Activated CD8-positive, alpha-beta T cell treated with anti-CD3 and anti-CD28 coated beads for 36 hours (primary cell): ENCODE measurements at regions not wholly inside any gene's neighbourhood (a gene's known extent, or its start where the extent isn't known, plus 50 kb on each side); places are given as distances from the start of the nearest gene placed in this dataset.

Source experiments
- ATAC-seq: fragments of 200-7000 bp; cut with Tn5 transposase; one replicate; pipeline ENCODE4 v1.10.0; 2021; ENCODE audit warnings: mild to moderate bottlenecking, moderate library complexity
- CTCF ChIA-PET: fragments of 350-600 bp; sonication (Branson Sonifier 250); formaldehyde crosslinking; loops from one replicate; lab custom pipeline; 2021; ENCODE audit warnings: antibody characterized with exemption; lab: Charles Lee
- POLR2A ChIA-PET: fragments of 350-600 bp; sonication (Branson Sonifier 250); formaldehyde crosslinking; loops from one replicate; lab custom pipeline; 2021; ENCODE audit warnings: antibody characterized with exemption; lab: Charles Lee
- DNase-seq: peaks from one replicate; pipeline ENCODE4 v3.0.0-alpha.2; 2020
- H3K27ac Mint-ChIP-seq: one replicate; pipeline ENCODE4 v1.8.0; 2021; ENCODE audit warnings: mild to moderate bottlenecking, mixed read lengths
- H3K27me3 Mint-ChIP-seq: one replicate; pipeline ENCODE4 v1.8.0; 2021; ENCODE audit warnings: mixed read lengths
- H3K36me3 Mint-ChIP-seq: one replicate; pipeline ENCODE4 v1.8.0; 2021; ENCODE audit warnings: low read depth, mixed read lengths
- H3K4me1 Mint-ChIP-seq: one replicate; pipeline ENCODE4 v1.8.0; 2021; ENCODE audit warnings: low read depth, mixed read lengths
- H3K4me3 Mint-ChIP-seq: one replicate; pipeline ENCODE4 v1.8.0; 2021; ENCODE audit warnings: mild to moderate bottlenecking, moderate library complexity, mixed read lengths
- H3K9me3 Mint-ChIP-seq: one replicate; pipeline ENCODE4 v1.8.0; 2021; ENCODE audit warnings: mixed read lengths
- intact Hi-C: fragments of 100-400 bp; cut with micrococcal nuclease; formaldehyde crosslinking; loops from one replicate; pipeline ENCODE4 v1.10.0; 2022
- TF ChIP-seq, protein P1 (sequence below): fragments of 200-600 bp; IDR thresholded peaks from one replicate; pipeline ENCODE4 v1.8.0; 2022; ENCODE audit warnings: antibody characterized with exemption, mild to moderate bottlenecking

DNA sequence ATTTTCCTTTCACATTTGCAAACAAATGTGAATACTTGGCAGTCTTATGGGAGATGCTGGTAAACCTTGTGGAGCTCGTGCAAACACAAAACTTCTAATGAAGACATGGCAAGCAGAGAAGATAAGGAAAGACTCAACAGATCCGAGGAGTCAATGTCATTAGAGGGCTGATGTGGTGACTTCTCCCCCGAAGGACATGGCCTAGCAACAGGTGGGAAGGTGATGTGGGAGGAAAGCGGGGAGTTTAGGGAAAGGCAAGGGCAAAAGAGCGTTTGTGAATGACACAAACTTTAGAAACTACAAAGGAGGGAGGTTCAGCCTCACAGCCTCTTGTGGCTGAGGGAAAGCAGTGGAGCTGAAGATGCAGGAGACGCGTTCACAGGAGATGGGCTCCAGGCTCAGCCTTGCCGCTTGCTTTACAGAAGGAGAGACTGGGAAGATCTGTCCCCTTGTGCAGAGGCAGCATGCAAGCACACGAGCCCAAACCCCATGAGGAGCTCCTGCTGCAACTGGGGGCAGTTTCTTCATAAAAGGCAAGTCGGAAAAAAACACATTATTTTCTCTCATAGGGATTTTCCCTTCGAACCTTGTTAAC lies 86.6 kb downstream of the SOWAHC start:
- intact Hi-C loops, result no loop called here
- no peaks in the 10 kb centered on the region for H3K4me1 Mint-ChIP-seq
- H3K4me3 Mint-ChIP-seq, result no peak overlapping the region
- ChIA-PET POLR2A (no interaction called here), CTCF (no interaction called here)
- no peaks in the 10 kb centered on the region for H3K36me3 Mint-ChIP-seq
- peaks cover 12% of the 10 kb centered on the region for H3K27me3 Mint-ChIP-seq
- H3K27ac Mint-ChIP-seq, result no peak overlapping the region
- DNase-seq (no peak), ATAC-seq (no peak)
- H3K9me3 Mint-ChIP-seq, result no peaks in the 10 kb centered on the region
- TF ChIP-seq, protein P1, sequence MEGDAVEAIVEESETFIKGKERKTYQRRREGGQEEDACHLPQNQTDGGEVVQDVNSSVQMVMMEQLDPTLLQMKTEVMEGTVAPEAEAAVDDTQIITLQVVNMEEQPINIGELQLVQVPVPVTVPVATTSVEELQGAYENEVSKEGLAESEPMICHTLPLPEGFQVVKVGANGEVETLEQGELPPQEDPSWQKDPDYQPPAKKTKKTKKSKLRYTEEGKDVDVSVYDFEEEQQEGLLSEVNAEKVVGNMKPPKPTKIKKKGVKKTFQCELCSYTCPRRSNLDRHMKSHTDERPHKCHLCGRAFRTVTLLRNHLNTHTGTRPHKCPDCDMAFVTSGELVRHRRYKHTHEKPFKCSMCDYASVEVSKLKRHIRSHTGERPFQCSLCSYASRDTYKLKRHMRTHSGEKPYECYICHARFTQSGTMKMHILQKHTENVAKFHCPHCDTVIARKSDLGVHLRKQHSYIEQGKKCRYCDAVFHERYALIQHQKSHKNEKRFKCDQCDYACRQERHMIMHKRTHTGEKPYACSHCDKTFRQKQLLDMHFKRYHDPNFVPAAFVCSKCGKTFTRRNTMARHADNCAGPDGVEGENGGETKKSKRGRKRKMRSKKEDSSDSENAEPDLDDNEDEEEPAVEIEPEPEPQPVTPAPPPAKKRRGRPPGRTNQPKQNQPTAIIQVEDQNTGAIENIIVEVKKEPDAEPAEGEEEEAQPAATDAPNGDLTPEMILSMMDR, result no peak

DNA sequence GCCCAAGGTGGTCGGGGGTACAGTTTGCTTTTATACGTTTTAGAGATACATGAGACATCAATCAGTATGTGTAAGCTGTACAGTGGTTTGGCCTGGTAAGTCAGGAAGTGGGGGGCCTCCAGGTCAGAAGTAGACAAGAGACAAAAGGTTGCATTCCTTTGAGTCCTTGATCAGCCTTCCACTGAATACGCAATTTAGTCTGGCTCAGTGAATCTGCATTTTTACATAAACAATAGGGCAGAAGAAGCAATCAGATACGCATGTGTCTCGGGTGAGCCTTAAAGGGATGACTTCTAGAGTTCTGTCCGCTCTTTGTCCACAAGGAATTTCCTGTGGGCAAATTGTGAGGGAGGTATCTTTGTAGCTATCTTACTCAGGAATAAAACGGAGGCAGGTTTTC lies 87.2 kb downstream of the SOWAHC start:
- ATAC-seq (no peak), DNase-seq (no peak)
- no peak overlapping the region for H3K27ac Mint-ChIP-seq
- H3K36me3 Mint-ChIP-seq, result no peaks in the 10 kb centered on the region
- peaks cover 12% of the 10 kb centered on the region for H3K27me3 Mint-ChIP-seq
- H3K9me3 Mint-ChIP-seq, result no peaks in the 10 kb centered on the region
- intact Hi-C loops, result no loop called here
- no peak overlapping the region for H3K4me3 Mint-ChIP-seq
- POLR2A ChIA-PET, result no interaction called here
- TF ChIP-seq, protein P1, result no peak
- CTCF ChIA-PET, result no interaction called here
- H3K4me1 Mint-ChIP-seq, result no peaks in the 10 kb centered on the region

DNA sequence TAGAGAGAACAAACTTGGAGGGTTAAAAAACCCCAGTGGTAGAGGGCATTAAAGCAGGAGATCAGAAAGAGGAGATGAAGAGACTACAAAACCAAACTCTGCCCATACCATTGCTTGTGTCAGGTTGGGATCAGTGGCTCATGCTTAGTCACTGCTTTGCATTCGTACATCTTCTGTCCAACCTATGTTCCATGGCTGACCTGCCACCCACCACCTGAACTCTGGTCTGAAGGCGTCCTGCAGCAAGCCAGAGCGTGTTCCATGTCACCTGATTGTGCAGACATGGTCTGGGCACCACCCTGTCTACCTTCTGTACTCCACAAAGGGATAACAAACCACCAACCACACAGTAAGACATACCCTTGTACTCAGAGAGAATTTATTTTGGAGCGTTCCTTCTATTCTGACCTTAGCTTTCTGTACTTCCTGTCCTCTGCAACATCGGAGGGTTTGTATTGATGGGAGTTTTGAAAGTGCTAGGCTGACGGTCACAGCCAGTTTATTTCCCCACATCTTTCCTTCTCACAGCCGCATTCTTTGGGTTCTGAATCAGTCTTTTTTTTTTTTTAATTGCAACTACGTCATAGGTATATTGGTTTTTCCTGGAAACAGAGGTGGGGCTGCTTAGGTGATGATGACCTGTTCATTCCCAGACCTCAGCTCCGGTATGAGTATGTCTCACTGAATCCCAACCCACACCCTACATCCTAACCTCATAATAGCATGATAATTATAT lies 88.3 kb downstream of the SOWAHC start:
- Mint-ChIP-seq H3K4me3 (no peak overlapping the region), H3K4me1 (no peaks in the 10 kb centered on the region), H3K36me3 (no peaks in the 10 kb centered on the region), H3K9me3 (no peaks in the 10 kb centered on the region), H3K27me3 (peaks cover 12% of the 10 kb centered on the region), H3K27ac (no peak overlapping the region)
- DNase-seq (no peak), ATAC-seq (no peak)
- TF ChIP-seq, protein P1, result no peak
- intact Hi-C loops, result no loop called here
- ChIA-PET CTCF (interaction anchor here (1.0 kb wide), 1 partner anchor 157 kb away, joined by 3 read pairs; no protein-coding TSS in a partner anchor), POLR2A (no interaction called here)

DNA sequence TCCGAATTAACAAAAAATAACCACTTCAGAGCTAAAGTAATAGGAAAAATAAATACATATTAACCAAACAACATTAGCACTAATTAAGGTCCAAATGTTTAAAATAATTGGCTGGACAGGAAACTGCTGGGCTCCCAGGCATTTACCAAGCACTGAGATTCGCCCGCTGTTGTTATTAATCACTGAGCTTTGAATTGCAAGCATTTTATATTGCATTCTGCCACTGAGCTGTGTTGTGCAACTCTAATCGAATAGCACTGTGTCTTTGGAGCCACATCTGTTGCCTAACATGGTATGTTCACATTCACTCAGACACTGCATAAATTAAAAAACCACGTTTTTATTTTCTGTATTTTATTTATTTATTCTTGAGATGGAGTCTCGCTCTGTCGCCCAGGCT lies 88.9 kb downstream of the SOWAHC start:
- no peak for DNase-seq
- H3K36me3 Mint-ChIP-seq, result no peaks in the 10 kb centered on the region
- TF ChIP-seq, protein P1, result no peak
- H3K9me3 Mint-ChIP-seq, result no peaks in the 10 kb centered on the region
- H3K4me1 Mint-ChIP-seq, result no peaks in the 10 kb centered on the region
- intact Hi-C loops, result no loop called here
- H3K27me3 Mint-ChIP-seq, result peaks cover 12% of the 10 kb centered on the region
- ChIA-PET CTCF (interaction anchor here (1.0 kb wide), 1 partner anchor 157 kb away, joined by 3 read pairs; no protein-coding TSS in a partner anchor), POLR2A (no interaction called here)
- H3K27ac Mint-ChIP-seq, result no peak overlapping the region
- no peak overlapping the region for H3K4me3 Mint-ChIP-seq
- no peak for ATAC-seq

DNA sequence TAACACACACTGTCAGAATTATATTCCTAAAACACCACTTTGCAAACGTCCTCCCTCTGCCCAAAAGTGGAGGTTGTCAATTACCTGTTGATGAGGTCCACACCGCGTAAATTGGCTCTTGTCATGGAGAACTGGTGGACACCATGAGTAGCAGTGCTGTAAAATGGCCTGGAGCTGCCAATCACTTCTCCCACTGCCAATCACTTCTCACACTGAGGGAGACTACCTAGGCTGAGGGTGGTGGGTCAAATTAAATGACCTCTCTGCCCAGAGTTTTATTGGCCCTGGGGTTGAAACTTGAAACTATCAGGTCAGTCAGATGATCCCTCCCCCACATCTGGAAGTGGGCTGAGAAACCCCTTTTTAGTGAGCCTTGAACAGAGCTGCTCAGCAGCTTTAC lies 89.6 kb downstream of the SOWAHC start:
- peaks cover 12% of the 10 kb centered on the region for H3K27me3 Mint-ChIP-seq

More for the DNA sequence above, 89.6 kb downstream of the SOWAHC start:
- CTCF ChIA-PET, result no interaction called here
- POLR2A ChIA-PET, result no interaction called here
- DNase-seq (no peak), ATAC-seq (no peak)
- Mint-ChIP-seq H3K36me3 (no peaks in the 10 kb centered on the region), H3K9me3 (no peaks in the 10 kb centered on the region), H3K27ac (no peak overlapping the region), H3K4me1 (no peaks in the 10 kb centered on the region), H3K4me3 (no peak overlapping the region)
- TF ChIP-seq, protein P1, result no peak
- intact Hi-C loops, result no loop called here
